Lower leg skin (tissue), 4 donors: ENCODE measurements at regions not wholly inside any gene's neighbourhood (a gene's known extent, or its start where the extent isn't known, plus 50 kb on each side); places are given as distances from the start of the nearest gene placed in this dataset.

Source experiments
- DNase-seq, 2 donors: peaks; one replicate each; pipeline ENCODE4 v3.0.0-alpha.2; 2019; ENCODE audit warnings: low spot score in 2 of 2
- H3K4me3 ChIP-seq: fragments of 200-600 bp; sonication (generic); 2 replicates; pipeline ENCODE4 v1.5.1; 2017; ENCODE audit warnings: mild to moderate bottlenecking, low read depth; ENCODE audit not compliant: poor library complexity, severe bottlenecking
- CTCF ChIP-seq, 3 donors: fragments of 450-650 bp; IDR thresholded peaks; one replicate each; pipeline ENCODE4 v1.5.1; 2016; ENCODE audit warnings: antibody characterized with exemption in 3 of 3, mild to moderate bottlenecking in 3 of 3, moderate library complexity in 2 of 3
- POLR2A ChIP-seq, 2 donors: fragments of 450-650 bp; IDR thresholded peaks; one replicate each; pipeline ENCODE4 v1.6.1; 2016 to 2017; ENCODE audit warnings: antibody characterized with exemption in 2 of 2, mild to moderate bottlenecking in 1 of 2, moderate library complexity in 1 of 2
- WGBS, 2 donors: methylation state at CpG; one replicate each; pipeline ENCODE4 v1.1.5; 2018; 5-methylcytosine and 5-hydroxymethylcytosine counted together
- intact Hi-C: fragments of 100-400 bp; cut with DNase I; formaldehyde crosslinking; loops from one replicate; pipeline ENCODE4 v1.15.0; 2023; ENCODE audit warnings: low total_unique reads

GRCh38 chr1:201685485-201685884 lies 143.5 kb upstream of the IPO9 start:
- WGBS, 2 donors: 77 to 80% methylated on average over 6 of the region's 6 CpGs
- no peak overlapping the region for H3K4me3 ChIP-seq
- no peak for DNase-seq
- TF ChIP-seq CTCF (IDR thresholded peaks at IDR 0.05) (no peak), POLR2A (IDR thresholded peaks at IDR 0.05) (no peak)
- intact Hi-C loops: no loop called here

GRCh38 chr1:201686714-201687455 lies 142.1 kb upstream of the IPO9 start:
- WGBS, 2 donors: 70 to 71% methylated on average over 5 of the region's 5 CpGs
- no peak overlapping the region for H3K4me3 ChIP-seq
- DNase-seq: no peak
- intact Hi-C loops: no loop called here
- TF ChIP-seq POLR2A (IDR thresholded peaks at IDR 0.05): no peak
- TF ChIP-seq CTCF (IDR thresholded peaks at IDR 0.05): no peak

DNA sequence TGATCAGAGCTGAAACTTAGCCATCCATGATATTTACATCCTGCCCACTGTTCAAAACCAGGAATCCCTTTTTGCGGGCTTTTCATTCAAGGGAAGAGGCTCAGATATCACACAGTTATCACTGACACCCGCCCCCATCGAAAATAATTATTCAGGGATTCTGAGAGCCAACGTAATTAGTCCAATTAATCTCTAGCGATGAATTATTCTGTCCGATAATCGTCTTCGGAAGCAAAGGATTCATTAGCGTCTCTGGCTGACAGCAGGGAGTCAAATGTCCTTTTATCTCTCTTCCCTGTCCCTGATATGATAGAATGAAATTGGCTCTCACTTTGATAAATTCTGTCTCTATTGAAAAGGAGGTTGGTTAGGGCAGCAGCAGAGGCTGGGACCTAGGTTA lies 140.4 kb upstream of the IPO9 start:
- no peak overlapping the region for H3K4me3 ChIP-seq
- intact Hi-C loops: no loop called here
- DNase-seq: no peak
- TF ChIP-seq CTCF (IDR thresholded peaks at IDR 0.05) (no peak), POLR2A (IDR thresholded peaks at IDR 0.05) (no peak)
- 92 to 96% methylated on average over 9 of the region's 9 CpGs for WGBS, 2 donors

DNA sequence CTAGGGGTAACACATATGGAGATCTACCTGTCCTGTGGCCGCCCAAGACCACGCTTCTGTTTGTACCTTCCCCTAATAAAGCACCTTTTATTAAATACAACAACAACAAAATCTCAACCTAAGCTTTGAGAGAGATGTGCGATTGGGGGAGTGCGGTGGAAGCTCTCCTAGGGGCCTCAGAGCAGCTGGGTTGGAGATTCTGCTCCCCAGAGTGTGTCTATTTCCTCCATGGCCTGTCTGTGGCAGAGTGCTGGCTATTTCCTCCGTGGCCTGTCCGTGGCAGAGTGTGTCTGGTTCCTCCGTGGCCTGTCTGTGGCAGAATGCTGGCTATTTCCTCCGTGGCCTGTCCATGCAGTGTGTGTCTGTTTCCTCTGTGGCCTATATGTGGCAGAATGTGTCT lies 139.3 kb upstream of the IPO9 start:
- 94 to 95% methylated on average over 8 of the region's 8 CpGs for WGBS, 2 donors

GRCh38 chr1:201690528-201690927 lies 138.4 kb upstream of the IPO9 start:
- 89 to 97% methylated on average over 10 of the region's 10 CpGs for WGBS, 2 donors
- no peak for DNase-seq

More for the DNA sequence above, 139.3 kb upstream of the IPO9 start:
- TF ChIP-seq POLR2A (IDR thresholded peaks at IDR 0.05) (no peak), CTCF (IDR thresholded peaks at IDR 0.05) (no peak)
- intact Hi-C loops: no loop called here
- H3K4me3 ChIP-seq: no peak overlapping the region
- DNase-seq: no peak

More at GRCh38 chr1:201690528-201690927, 138.4 kb upstream of the IPO9 start:
- intact Hi-C loops: no loop called here
- TF ChIP-seq CTCF (IDR thresholded peaks at IDR 0.05): no peak
- TF ChIP-seq POLR2A (IDR thresholded peaks at IDR 0.05): no peak
- H3K4me3 ChIP-seq: no peak overlapping the region
